ENCODE measurements at regions not wholly inside any gene's neighbourhood (a gene's known extent, or its start where the extent isn't known, plus 50 kb on each side); places are given as distances from the start of the nearest gene placed in this dataset.

DNA sequence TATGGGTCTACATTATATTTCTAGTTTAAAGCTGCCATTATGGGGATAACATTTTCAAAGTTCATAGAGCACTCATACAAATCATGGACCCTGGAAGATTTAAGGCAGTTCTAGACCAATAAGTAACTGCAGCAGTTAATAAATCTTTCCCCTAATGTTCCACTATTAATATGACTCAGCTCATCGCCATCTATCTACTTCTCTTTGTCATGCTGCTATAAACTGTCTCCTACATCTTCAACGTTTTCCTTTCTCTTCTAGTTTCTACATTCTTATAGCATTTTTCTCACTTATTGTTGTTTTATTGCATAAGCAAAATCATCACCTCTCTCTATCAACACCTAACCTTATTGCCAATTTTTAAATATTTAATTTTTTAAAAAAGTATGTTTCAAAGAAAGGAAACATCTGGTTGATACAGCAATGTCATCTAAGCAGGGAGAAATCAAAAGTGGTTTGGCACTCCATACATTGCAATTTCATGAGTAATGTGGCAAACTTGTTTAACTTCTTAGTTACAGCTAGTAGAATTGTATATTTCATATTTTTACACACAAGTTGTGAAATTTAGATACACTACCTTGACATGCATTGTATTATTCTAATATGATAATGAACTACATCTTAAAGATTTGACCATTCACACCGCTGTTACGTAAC, 1500.4 kb upstream of the MIR17HG start:
- Histone ChIP-seq H3K79me2 (replicated peaks; ENCODE audit: insufficient read depth) (no peaks in the 10 kb centered on the region), H3K4me1 (ENCODE audit: insufficient read depth) (no peaks in the 10 kb centered on the region), H3K36me3 (ENCODE audit: insufficient read depth) (no peaks in the 10 kb centered on the region), H3K4me3 (no peak overlapping the region), H3K27me3 (ENCODE audit: insufficient read depth) (no peaks in the 10 kb centered on the region), H3K4me2 (no peak overlapping the region), H4K20me1 (replicated peaks; ENCODE audit: insufficient read depth) (no peaks in the 10 kb centered on the region), H3K9me2 (ENCODE audit: insufficient read depth) (no peaks in the 10 kb centered on the region), H3K27ac (ENCODE audit: low read depth) (no peak overlapping the region), H3F3A (replicated peaks; ENCODE audit: low read depth) (no peaks in the 10 kb centered on the region), H2AFZ (no peak overlapping the region)
- no peaks in the 10 kb centered on the region for H3K4me1 Mint-ChIP-seq
- DNase-seq (ENCODE audit: low spot score): no peak
- no peak for ATAC-seq
- H3K27me3 Mint-ChIP-seq (ENCODE audit: insufficient read depth, low read depth, poor library complexity): no peaks in the 10 kb centered on the region
- H3K4me3 Mint-ChIP-seq: no peak overlapping the region
- H3K36me3 Mint-ChIP-seq (ENCODE audit: low read depth): no peaks in the 10 kb centered on the region
- H3K9me3 Mint-ChIP-seq: no peaks in the 10 kb centered on the region
- TF ChIP-seq ZNF331 (CRISPR knock-in tag; IDR thresholded peaks at IDR 0.05; ENCODE audit: low read depth) (no peak), POLR2AphosphoS5 (IDR thresholded peaks at IDR 0.05; ENCODE audit: low read depth) (no peak)
- TF ChIP-seq, protein P1, sequence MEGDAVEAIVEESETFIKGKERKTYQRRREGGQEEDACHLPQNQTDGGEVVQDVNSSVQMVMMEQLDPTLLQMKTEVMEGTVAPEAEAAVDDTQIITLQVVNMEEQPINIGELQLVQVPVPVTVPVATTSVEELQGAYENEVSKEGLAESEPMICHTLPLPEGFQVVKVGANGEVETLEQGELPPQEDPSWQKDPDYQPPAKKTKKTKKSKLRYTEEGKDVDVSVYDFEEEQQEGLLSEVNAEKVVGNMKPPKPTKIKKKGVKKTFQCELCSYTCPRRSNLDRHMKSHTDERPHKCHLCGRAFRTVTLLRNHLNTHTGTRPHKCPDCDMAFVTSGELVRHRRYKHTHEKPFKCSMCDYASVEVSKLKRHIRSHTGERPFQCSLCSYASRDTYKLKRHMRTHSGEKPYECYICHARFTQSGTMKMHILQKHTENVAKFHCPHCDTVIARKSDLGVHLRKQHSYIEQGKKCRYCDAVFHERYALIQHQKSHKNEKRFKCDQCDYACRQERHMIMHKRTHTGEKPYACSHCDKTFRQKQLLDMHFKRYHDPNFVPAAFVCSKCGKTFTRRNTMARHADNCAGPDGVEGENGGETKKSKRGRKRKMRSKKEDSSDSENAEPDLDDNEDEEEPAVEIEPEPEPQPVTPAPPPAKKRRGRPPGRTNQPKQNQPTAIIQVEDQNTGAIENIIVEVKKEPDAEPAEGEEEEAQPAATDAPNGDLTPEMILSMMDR (conservative IDR thresholded peaks at IDR 0.05; ENCODE audit: low read depth in 2 of 2): no peak
- H3K27ac Mint-ChIP-seq: no peak overlapping the region

DNA sequence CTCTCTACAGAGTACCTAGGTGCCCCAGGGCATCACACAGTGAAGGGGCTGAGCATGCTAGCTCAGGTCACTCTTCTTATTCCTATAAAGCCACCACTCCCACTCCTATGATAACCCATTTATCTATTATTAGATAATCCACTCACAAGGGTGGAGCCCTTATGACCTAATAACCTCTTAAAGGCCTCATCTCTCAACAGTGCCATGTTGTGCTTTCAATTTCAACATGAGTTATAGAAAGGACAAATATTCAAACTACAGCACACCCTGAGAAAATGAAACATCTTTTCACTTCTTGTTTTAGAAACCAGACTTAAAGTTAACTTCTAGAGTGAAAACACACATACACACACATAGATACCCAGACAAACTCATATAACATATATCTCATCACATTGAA, 1494.9 kb upstream of the MIR17HG start:
- no peak overlapping the region for H3K4me3 Mint-ChIP-seq
- Histone ChIP-seq H3K4me3 (no peak overlapping the region), H3K4me1 (ENCODE audit: insufficient read depth) (no peaks in the 10 kb centered on the region), H3K27me3 (ENCODE audit: insufficient read depth) (no peaks in the 10 kb centered on the region), H4K20me1 (replicated peaks; ENCODE audit: insufficient read depth) (no peaks in the 10 kb centered on the region), H3K27ac (ENCODE audit: low read depth) (no peak overlapping the region), H3F3A (replicated peaks; ENCODE audit: low read depth) (no peaks in the 10 kb centered on the region), H3K4me2 (no peak overlapping the region), H3K9me2 (ENCODE audit: insufficient read depth) (no peaks in the 10 kb centered on the region), H3K36me3 (ENCODE audit: insufficient read depth) (no peaks in the 10 kb centered on the region), H3K79me2 (replicated peaks; ENCODE audit: insufficient read depth) (no peaks in the 10 kb centered on the region), H2AFZ (no peak overlapping the region)
- no peak for DNase-seq (ENCODE audit: low spot score)
- no peaks in the 10 kb centered on the region for H3K4me1 Mint-ChIP-seq
- ATAC-seq: no peak
- H3K27ac Mint-ChIP-seq: no peak overlapping the region
- no peaks in the 10 kb centered on the region for H3K27me3 Mint-ChIP-seq (ENCODE audit: insufficient read depth, low read depth, poor library complexity)
- no peaks in the 10 kb centered on the region for H3K9me3 Mint-ChIP-seq
- H3K36me3 Mint-ChIP-seq (ENCODE audit: low read depth): no peaks in the 10 kb centered on the region
- TF ChIP-seq STAT1 (IDR thresholded peaks at IDR 0.05; ENCODE audit: unreplicated experiment): no peak
- TF ChIP-seq, protein P1 (conservative IDR thresholded peaks at IDR 0.05; ENCODE audit: low read depth in 2 of 2): no peak
- TF ChIP-seq EZH2 (IDR thresholded peaks at IDR 0.05; ENCODE audit: low read depth, unreplicated experiment): no peak
- TF ChIP-seq, protein P2, sequence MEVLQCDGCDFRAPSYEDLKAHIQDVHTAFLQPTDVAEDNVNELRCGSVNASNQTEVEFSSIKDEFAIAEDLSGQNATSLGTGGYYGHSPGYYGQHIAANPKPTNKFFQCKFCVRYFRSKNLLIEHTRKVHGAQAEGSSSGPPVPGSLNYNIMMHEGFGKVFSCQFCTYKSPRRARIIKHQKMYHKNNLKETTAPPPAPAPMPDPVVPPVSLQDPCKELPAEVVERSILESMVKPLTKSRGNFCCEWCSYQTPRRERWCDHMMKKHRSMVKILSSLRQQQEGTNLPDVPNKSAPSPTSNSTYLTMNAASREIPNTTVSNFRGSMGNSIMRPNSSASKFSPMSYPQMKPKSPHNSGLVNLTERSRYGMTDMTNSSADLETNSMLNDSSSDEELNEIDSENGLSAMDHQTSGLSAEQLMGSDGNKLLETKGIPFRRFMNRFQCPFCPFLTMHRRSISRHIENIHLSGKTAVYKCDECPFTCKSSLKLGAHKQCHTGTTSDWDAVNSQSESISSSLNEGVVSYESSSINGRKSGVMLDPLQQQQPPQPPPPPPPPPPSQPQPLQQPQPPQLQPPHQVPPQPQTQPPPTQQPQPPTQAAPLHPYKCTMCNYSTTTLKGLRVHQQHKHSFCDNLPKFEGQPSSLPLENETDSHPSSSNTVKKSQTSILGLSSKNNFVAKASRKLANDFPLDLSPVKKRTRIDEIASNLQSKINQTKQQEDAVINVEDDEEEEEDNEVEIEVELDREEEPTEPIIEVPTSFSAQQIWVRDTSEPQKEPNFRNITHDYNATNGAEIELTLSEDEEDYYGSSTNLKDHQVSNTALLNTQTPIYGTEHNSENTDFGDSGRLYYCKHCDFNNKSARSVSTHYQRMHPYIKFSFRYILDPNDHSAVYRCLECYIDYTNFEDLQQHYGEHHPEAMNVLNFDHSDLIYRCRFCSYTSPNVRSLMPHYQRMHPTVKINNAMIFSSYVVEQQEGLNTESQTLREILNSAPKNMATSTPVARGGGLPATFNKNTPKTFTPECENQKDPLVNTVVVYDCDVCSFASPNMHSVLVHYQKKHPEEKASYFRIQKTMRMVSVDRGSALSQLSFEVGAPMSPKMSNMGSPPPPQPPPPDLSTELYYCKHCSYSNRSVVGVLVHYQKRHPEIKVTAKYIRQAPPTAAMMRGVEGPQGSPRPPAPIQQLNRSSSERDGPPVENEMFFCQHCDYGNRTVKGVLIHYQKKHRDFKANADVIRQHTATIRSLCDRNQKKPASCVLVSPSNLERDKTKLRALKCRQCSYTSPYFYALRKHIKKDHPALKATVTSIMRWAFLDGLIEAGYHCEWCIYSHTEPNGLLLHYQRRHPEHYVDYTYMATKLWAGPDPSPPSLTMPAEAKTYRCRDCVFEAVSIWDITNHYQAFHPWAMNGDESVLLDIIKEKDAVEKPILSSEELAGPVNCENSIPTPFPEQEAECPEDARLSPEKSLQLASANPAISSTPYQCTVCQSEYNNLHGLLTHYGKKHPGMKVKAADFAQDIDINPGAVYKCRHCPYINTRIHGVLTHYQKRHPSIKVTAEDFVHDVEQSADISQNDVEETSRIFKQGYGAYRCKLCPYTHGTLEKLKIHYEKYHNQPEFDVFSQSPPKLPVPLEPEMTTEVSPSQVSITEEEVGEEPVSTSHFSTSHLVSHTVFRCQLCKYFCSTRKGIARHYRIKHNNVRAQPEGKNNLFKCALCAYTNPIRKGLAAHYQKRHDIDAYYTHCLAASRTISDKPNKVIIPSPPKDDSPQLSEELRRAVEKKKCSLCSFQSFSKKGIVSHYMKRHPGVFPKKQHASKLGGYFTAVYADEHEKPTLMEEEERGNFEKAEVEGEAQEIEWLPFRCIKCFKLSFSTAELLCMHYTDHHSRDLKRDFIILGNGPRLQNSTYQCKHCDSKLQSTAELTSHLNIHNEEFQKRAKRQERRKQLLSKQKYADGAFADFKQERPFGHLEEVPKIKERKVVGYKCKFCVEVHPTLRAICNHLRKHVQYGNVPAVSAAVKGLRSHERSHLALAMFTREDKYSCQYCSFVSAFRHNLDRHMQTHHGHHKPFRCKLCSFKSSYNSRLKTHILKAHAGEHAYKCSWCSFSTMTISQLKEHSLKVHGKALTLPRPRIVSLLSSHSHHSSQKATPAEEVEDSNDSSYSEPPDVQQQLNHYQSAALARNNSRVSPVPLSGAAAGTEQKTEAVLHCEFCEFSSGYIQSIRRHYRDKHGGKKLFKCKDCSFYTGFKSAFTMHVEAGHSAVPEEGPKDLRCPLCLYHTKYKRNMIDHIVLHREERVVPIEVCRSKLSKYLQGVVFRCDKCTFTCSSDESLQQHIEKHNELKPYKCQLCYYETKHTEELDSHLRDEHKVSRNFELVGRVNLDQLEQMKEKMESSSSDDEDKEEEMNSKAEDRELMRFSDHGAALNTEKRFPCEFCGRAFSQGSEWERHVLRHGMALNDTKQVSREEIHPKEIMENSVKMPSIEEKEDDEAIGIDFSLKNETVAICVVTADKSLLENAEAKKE (CRISPR knock-in tag; IDR thresholded peaks at IDR 0.05): no peak
- TF ChIP-seq, protein P3, sequence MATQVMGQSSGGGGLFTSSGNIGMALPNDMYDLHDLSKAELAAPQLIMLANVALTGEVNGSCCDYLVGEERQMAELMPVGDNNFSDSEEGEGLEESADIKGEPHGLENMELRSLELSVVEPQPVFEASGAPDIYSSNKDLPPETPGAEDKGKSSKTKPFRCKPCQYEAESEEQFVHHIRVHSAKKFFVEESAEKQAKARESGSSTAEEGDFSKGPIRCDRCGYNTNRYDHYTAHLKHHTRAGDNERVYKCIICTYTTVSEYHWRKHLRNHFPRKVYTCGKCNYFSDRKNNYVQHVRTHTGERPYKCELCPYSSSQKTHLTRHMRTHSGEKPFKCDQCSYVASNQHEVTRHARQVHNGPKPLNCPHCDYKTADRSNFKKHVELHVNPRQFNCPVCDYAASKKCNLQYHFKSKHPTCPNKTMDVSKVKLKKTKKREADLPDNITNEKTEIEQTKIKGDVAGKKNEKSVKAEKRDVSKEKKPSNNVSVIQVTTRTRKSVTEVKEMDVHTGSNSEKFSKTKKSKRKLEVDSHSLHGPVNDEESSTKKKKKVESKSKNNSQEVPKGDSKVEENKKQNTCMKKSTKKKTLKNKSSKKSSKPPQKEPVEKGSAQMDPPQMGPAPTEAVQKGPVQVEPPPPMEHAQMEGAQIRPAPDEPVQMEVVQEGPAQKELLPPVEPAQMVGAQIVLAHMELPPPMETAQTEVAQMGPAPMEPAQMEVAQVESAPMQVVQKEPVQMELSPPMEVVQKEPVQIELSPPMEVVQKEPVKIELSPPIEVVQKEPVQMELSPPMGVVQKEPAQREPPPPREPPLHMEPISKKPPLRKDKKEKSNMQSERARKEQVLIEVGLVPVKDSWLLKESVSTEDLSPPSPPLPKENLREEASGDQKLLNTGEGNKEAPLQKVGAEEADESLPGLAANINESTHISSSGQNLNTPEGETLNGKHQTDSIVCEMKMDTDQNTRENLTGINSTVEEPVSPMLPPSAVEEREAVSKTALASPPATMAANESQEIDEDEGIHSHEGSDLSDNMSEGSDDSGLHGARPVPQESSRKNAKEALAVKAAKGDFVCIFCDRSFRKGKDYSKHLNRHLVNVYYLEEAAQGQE (IDR thresholded peaks at IDR 0.05; ENCODE audit: unreplicated experiment): no peak

All from GM23338 (cell line).